AG09309 (cell line): ENCODE measurements at regions not wholly inside any gene's neighbourhood (a gene's known extent, or its start where the extent isn't known, plus 50 kb on each side); places are given as distances from the start of the nearest gene placed in this dataset.

Experiments used
- DNase-seq: peaks from one replicate; pipeline ENCODE4 v3.0.0-alpha.2; 2010; ENCODE audit warnings: low read depth
- H3K4me3 ChIP-seq: 2 replicates; pipeline ENCODE4 v1.5.1; 2011; ENCODE audit warnings: mild to moderate bottlenecking, low read depth, low read length, moderate library complexity; ENCODE audit not compliant: control insufficient read depth
- CTCF ChIP-seq: IDR thresholded peaks from 2 replicates; pipeline ENCODE4 v1.5.1; 2011; ENCODE audit warnings: mild to moderate bottlenecking, low read depth, low read length, inconsistent platforms; ENCODE audit not compliant: insufficient read depth, control insufficient read depth; ENCODE audit errors: missing control alignments

GRCh38 chr7:35508623-35509400 lies 186.1 kb downstream of the HERPUD2 start:
- no peak overlapping the region for H3K4me3 ChIP-seq
- TF ChIP-seq CTCF, result no peak
- no peak for DNase-seq

- TF ChIP-seq CTCF, result no peak
- no peak overlapping the region for H3K4me3 ChIP-seq
- no peak for DNase-seq
Observed at GRCh38 chr7:35505066-35505465, 189.9 kb downstream of the HERPUD2 start.

GRCh38 chr7:35504365-35504764 lies 190.6 kb downstream of the HERPUD2 start:
- no peak for TF ChIP-seq CTCF
- no peak overlapping the region for H3K4me3 ChIP-seq
- DNase-seq, result no peak

- H3K4me3 ChIP-seq, result no peak overlapping the region
- TF ChIP-seq CTCF, result no peak
- DNase-seq, result no peak
Observed at GRCh38 chr7:35501681-35502080, 193.3 kb downstream of the HERPUD2 start.

- no peak overlapping the region for H3K4me3 ChIP-seq
- DNase-seq, result no peak
- TF ChIP-seq CTCF, result no peak
Observed at GRCh38 chr7:35499226-35499625, 195.7 kb downstream of the HERPUD2 start.

GRCh38 chr7:35498416-35498815 lies 196.5 kb downstream of the HERPUD2 start:
- DNase-seq, result no peak
- no peak overlapping the region for H3K4me3 ChIP-seq
- TF ChIP-seq CTCF, result no peak

GRCh38 chr7:35495844-35496243 lies 199.1 kb downstream of the HERPUD2 start:
- no peak for DNase-seq
- H3K4me3 ChIP-seq, result no peak overlapping the region
- no peak for TF ChIP-seq CTCF
